IMR-90 (cell line): ENCODE measurements at regions not wholly inside any gene's neighbourhood (a gene's known extent, or its start where the extent isn't known, plus 50 kb on each side); places are given as distances from the start of the nearest gene placed in this dataset.

ENCODE experiments used
- CEBPB ChIP-seq: IDR thresholded peaks from 2 replicates; pipeline ENCODE4 v1.6.1; 2012; ENCODE audit warnings: low read depth, low read length, improper control_type of control experiment
- CTCF ChIP-seq: conservative IDR thresholded peaks from 2 replicates; pipeline ENCODE4 v1.5.1; 2012; ENCODE audit warnings: mild to moderate bottlenecking, low read depth, low read length, improper control_type of control experiment
- MAFK ChIP-seq: IDR thresholded peaks from 2 replicates; pipeline ENCODE4 v1.6.1; 2012; ENCODE audit warnings: low read depth, low read length, improper control_type of control experiment
- NFE2L2 ChIP-seq: fragments of 150-350 bp; IDR thresholded peaks from 2 replicates; pipeline ENCODE4 v1.6.1; 2016; ENCODE audit warnings: low read depth, mild to moderate bottlenecking, low read length
- POLR2A ChIP-seq: IDR thresholded peaks from 2 replicates; pipeline ENCODE4 v1.6.1; 2012; ENCODE audit warnings: mild to moderate bottlenecking, low read depth, low read length
- RAD21 ChIP-seq: IDR thresholded peaks from 2 replicates; pipeline ENCODE4 v1.6.1; 2012; ENCODE audit warnings: low read length, improper control_type of control experiment
- RCOR1 ChIP-seq: IDR thresholded peaks from 2 replicates; pipeline ENCODE4 v1.6.1; 2012; ENCODE audit warnings: mild to moderate bottlenecking, low read length, improper control_type of control experiment; ENCODE audit not compliant: insufficient replicate concordance
- USF2 ChIP-seq: fragments of 150-350 bp; IDR thresholded peaks from 2 replicates; pipeline ENCODE4 v1.6.1; 2017; ENCODE audit warnings: mild to moderate bottlenecking, antibody characterized with exemption, low read length, low read depth
- TF ChIP-seq, protein P1 (sequence below): fragments of 150-350 bp; IDR thresholded peaks from 2 replicates; pipeline ENCODE4 v1.6.1; 2016; ENCODE audit warnings: low read depth, mild to moderate bottlenecking, low read length, moderate library complexity, borderline replicate concordance

DNA sequence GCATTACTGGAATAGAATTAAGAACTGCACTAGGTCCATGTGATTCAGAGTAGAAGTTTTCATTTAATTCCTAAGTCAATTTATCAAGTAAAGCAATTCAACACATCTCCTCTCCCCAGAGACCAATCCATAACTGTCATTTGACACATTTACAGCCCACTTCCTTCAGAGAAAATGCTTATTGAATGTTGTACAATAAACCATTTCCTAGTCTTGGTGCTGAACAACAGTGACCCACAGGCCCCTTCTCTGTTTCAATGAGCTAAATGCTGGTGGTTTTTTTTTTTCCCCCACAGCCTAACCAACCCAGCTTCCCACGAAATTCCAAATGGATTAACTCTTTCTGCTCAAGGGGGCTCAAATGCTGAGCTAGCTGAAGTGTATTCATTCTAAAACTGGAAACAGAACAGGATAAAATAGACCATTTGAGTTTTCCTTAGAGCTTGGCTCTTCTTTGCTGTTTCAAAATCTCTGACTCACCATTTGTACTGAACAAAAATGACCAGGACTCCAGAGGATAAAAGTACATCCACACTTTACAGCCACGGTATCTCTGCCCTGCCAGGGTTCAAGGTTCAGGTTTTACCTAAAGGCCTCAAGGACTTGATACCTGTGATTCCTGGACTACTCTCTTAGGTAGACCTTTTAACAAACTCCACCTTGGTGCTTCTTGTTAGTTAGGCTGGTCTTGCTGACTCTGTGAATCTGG is 62.3 kb downstream of the TMEM100 start:
- TF ChIP-seq RAD21: no peak
- no peak for TF ChIP-seq POLR2A
- TF ChIP-seq CTCF: no peak
- no peak for TF ChIP-seq USF2
- TF ChIP-seq, protein P1, sequence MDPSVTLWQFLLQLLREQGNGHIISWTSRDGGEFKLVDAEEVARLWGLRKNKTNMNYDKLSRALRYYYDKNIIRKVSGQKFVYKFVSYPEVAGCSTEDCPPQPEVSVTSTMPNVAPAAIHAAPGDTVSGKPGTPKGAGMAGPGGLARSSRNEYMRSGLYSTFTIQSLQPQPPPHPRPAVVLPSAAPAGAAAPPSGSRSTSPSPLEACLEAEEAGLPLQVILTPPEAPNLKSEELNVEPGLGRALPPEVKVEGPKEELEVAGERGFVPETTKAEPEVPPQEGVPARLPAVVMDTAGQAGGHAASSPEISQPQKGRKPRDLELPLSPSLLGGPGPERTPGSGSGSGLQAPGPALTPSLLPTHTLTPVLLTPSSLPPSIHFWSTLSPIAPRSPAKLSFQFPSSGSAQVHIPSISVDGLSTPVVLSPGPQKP: no peak
- no peak for TF ChIP-seq MAFK
- TF ChIP-seq RCOR1: no peak
- TF ChIP-seq CEBPB: no peak
- no peak for TF ChIP-seq NFE2L2
